Spleen (tissue), 11 donors: ENCODE measurements at regions not wholly inside any gene's neighbourhood (a gene's known extent, or its start where the extent isn't known, plus 50 kb on each side); places are given as distances from the start of the nearest gene placed in this dataset.
A peak's percentile ranks its signal among the peaks of the same experiment; 100 is the strongest.
"Not testable (repeated sequence)": the region's sequence is repeated elsewhere in the genome, so short reads cannot be mapped to it uniquely, and the experiment has no call there.

Experiments
- DNase-seq: peaks from one replicate; pipeline ENCODE4 v3.0.0-alpha.2; 2020
- H3K27ac ChIP-seq, 8 donors: fragments of 200-600 bp; sonication (generic) in 7 of 8; 1 replicate in 4 of 8; 2 replicates in 4 of 8; pipeline versions ENCODE4 v1.5.0 to v1.8.0; 2016 to 2021; ENCODE audit warnings: inconsistent platforms in 4 of 8, mild to moderate bottlenecking in 4 of 8, moderate library complexity in 1 of 8
- H3K27me3 ChIP-seq, 7 donors: fragments of 200-600 bp; sonication (generic) in 6 of 7; replicated peaks in 1 of 7; 1 replicate in 4 of 7; 2 replicates in 3 of 7; pipeline versions ENCODE4 v1.5.0 to v1.8.0; 2016 to 2021; ENCODE audit warnings: inconsistent platforms in 3 of 7, mild to moderate bottlenecking in 1 of 7
- H3K36me3 ChIP-seq, 6 donors: fragments of 200-600 bp; sonication (generic) in 5 of 6; 1 replicate in 4 of 6; 2 replicates in 2 of 6; pipeline versions ENCODE4 v1.5.0 to v1.8.0; 2016 to 2021; ENCODE audit warnings: inconsistent platforms in 2 of 6
- H3K4me1 ChIP-seq, 6 donors: fragments of 200-600 bp; sonication (generic) in 5 of 6; 1 replicate in 3 of 6; 2 replicates in 3 of 6; pipeline versions ENCODE4 v1.5.0 to v1.8.0; 2016 to 2021; ENCODE audit warnings: inconsistent platforms in 3 of 6
- H3K4me3 ChIP-seq, 8 donors: fragments of 200-600 bp; sonication (generic) in 7 of 8; 1 replicate in 4 of 8; 2 replicates in 4 of 8; pipeline versions ENCODE4 v1.5.0 to v1.8.0; 2016 to 2021; ENCODE audit warnings: inconsistent platforms in 4 of 8, mild to moderate bottlenecking in 4 of 8, moderate library complexity in 2 of 8
- H3K9me3 ChIP-seq, 8 donors: fragments of 200-600 bp; sonication (generic) in 7 of 8; 1 replicate in 4 of 8; 2 replicates in 4 of 8; pipeline versions ENCODE4 v1.5.0 to v1.8.0; 2016 to 2021; ENCODE audit warnings: inconsistent platforms in 4 of 8
- CTCF ChIP-seq, 11 experiments: fragments of 200-600 bp in 7 of 11; fragments of 450-650 bp in 4 of 11; sonication (generic) in 4 of 11; IDR thresholded peaks in 8 of 11; conservative IDR thresholded peaks in 3 of 11; 1 replicate in 7 of 11; 2 replicates in 4 of 11; pipeline versions ENCODE4 v1.4.0 to v1.8.0; 2016 to 2021; ENCODE audit warnings: antibody characterized with exemption in 11 of 11, inconsistent platforms in 4 of 11, mild to moderate bottlenecking in 1 of 11
- POLR2A ChIP-seq, 3 donors: fragments of 450-650 bp; IDR thresholded peaks; one replicate each; pipeline ENCODE4 v1.5.1; 2017; ENCODE audit warnings: antibody characterized with exemption in 3 of 3, mild to moderate bottlenecking in 1 of 3
- POLR2AphosphoS5 ChIP-seq, 3 donors: sonication (generic); formaldehyde crosslinking; IDR thresholded peaks; one replicate each; pipeline ENCODE4 v1.5.1; 2017; ENCODE audit warnings: antibody characterized with exemption in 3 of 3
- WGBS, 5 donors: extraction: QIAGEN DNeasy Blood & Tissue Kit in 3 of 5; methylation state at CpG; one replicate each; pipeline versions ENCODE4 v1.1.5 to v1.1.7; 2013 to 2018; 5-methylcytosine and 5-hydroxymethylcytosine counted together
- intact Hi-C: fragments of 100-400 bp; cut with DNase I; formaldehyde crosslinking; loops from one replicate; pipeline ENCODE4 v1.15.0; 2023; ENCODE audit warnings: low total_unique reads
- donor health status: healthy with polysubstance abuse.
- donor health status: DM: no; HTN: no; CAD: no; lungs with moderate emphysema.
- donor health status: DM: no; HTN: no; CAD: no.
- donor health status: Bipolar disorder and iron deficiency.
- donor health status: healthy.
- donor health status: DM: no; HTN: no; CAD: no.
- donor health status: DM: yes; HTN: yes; CAD: no.

- H3K36me3 ChIP-seq: no peaks in the 10 kb centered on the region
- H3K9me3 ChIP-seq: no peaks in the 10 kb centered on the region
- 20 to 25% (median 23%) methylated on average over 7 of the region's 7 CpGs for WGBS, 5 donors
- no peaks in the 10 kb centered on the region for H3K27me3 ChIP-seq
- intact Hi-C loops: no loop called here
- H3K4me3 ChIP-seq: peak overlapping the region in 4 of 8 donors; percentile 5 to 58 (median 17)
- peaks cover 0 to 6% (median 0%) of the 10 kb centered on the region in 6 donors for H3K4me1 ChIP-seq
- TF ChIP-seq CTCF (IDR thresholded peaks at IDR 0.05 in 8 of 11, conservative IDR thresholded peaks at IDR 0.05 in 3 of 11): peak in 7 of 11 experiments; percentile 24 to 50 (median 44)
- no peak for TF ChIP-seq POLR2AphosphoS5 (IDR thresholded peaks at IDR 0.05)
- TF ChIP-seq POLR2A (IDR thresholded peaks at IDR 0.05): no peak
- no peak for DNase-seq
- no peak overlapping the region for H3K27ac ChIP-seq
Observed at GRCh38 chr4:72701987-72702819, 133.2 kb upstream of the ADAMTS3 start.

- no peaks in the 10 kb centered on the region for H3K27me3 ChIP-seq
Observed at GRCh38 chr4:72690771-72691170, 121.8 kb upstream of the ADAMTS3 start.

GRCh38 chr4:72689923-72690322, 120.9 kb upstream of the ADAMTS3 start:
- TF ChIP-seq POLR2A (IDR thresholded peaks at IDR 0.05): no peak
- no peak for TF ChIP-seq POLR2AphosphoS5 (IDR thresholded peaks at IDR 0.05)
- TF ChIP-seq CTCF (IDR thresholded peaks at IDR 0.05 in 8 of 11, conservative IDR thresholded peaks at IDR 0.05 in 3 of 11): no peak

More at GRCh38 chr4:72690771-72691170, 121.8 kb upstream of the ADAMTS3 start:
- Histone ChIP-seq H3K9me3 (peaks cover 0 to 12% (median 0%) of the 10 kb centered on the region in 8 donors), H3K36me3 (no peaks in the 10 kb centered on the region), H3K4me1 (no peaks in the 10 kb centered on the region), H3K4me3 (no peak overlapping the region), H3K27ac (no peak overlapping the region)
- no peak for TF ChIP-seq CTCF (IDR thresholded peaks at IDR 0.05 in 8 of 11, conservative IDR thresholded peaks at IDR 0.05 in 3 of 11)
- WGBS, 5 donors: 33 to 61% (median 39%) methylated on average over 1 of the region's 1 CpG
- intact Hi-C loops: no loop called here
- no peak for DNase-seq

GRCh38 chr4:72686390-72686789, 117.4 kb upstream of the ADAMTS3 start:
- H3K27me3 ChIP-seq, H3K36me3 ChIP-seq, intact Hi-C loops, H3K4me3 ChIP-seq, H3K4me1 ChIP-seq, H3K27ac ChIP-seq, DNase-seq: not testable (repeated sequence)
- 76 to 95% (median 89%) methylated on average over 2 of the region's 2 CpGs for WGBS, 5 donors
- H3K9me3 ChIP-seq: peaks cover 0 to 25% (median 4%) of the 10 kb centered on the region in 8 donors

More at GRCh38 chr4:72689923-72690322, 120.9 kb upstream of the ADAMTS3 start:
- Histone ChIP-seq H3K4me3 (no peak overlapping the region), H3K9me3 (peaks cover 0 to 15% (median 1%) of the 10 kb centered on the region in 8 donors), H3K27me3 (no peaks in the 10 kb centered on the region), H3K36me3 (no peaks in the 10 kb centered on the region), H3K27ac (no peak overlapping the region), H3K4me1 (no peaks in the 10 kb centered on the region)
- intact Hi-C loops: no loop called here
- DNase-seq: no peak
- 80 to 95% (median 92%) methylated on average over 1 of the region's 1 CpG for WGBS, 5 donors
